ENCODE measurements at regions not wholly inside any gene's neighbourhood (a gene's known extent, or its start where the extent isn't known, plus 50 kb on each side); places are given as distances from the start of the nearest gene placed in this dataset.

DNA sequence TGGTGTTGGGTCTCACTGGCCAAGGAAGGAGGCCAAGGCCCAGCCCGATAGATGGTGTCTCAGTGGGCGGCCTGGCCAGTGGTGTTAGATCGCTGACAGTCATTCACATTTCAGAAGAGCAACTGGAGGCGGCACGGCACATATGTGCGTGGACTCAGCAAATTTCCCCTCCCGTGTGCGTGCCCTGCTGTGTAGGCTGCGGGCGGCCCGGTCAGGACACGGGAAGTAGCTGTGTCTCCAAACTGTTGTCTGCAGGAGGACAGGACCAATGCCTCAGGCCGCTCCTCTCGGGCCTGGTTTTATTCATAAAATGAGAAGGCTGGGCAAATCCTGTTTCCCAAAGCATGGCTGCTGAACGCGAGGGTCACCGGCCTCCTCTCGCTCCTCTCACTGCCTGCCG is 711.7 kb downstream of the BRD1 start:
- TF ChIP-seq, protein P1, sequence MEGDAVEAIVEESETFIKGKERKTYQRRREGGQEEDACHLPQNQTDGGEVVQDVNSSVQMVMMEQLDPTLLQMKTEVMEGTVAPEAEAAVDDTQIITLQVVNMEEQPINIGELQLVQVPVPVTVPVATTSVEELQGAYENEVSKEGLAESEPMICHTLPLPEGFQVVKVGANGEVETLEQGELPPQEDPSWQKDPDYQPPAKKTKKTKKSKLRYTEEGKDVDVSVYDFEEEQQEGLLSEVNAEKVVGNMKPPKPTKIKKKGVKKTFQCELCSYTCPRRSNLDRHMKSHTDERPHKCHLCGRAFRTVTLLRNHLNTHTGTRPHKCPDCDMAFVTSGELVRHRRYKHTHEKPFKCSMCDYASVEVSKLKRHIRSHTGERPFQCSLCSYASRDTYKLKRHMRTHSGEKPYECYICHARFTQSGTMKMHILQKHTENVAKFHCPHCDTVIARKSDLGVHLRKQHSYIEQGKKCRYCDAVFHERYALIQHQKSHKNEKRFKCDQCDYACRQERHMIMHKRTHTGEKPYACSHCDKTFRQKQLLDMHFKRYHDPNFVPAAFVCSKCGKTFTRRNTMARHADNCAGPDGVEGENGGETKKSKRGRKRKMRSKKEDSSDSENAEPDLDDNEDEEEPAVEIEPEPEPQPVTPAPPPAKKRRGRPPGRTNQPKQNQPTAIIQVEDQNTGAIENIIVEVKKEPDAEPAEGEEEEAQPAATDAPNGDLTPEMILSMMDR (IDR thresholded peaks at IDR 0.05) = no peak
- no peak for TF ChIP-seq POLR2A (IDR thresholded peaks at IDR 0.05)

Measured in adrenal gland (tissue), 5 donors.